Prostate gland (tissue), 2 donors: ENCODE measurements at regions not wholly inside any gene's neighbourhood (a gene's known extent, or its start where the extent isn't known, plus 50 kb on each side); places are given as distances from the start of the nearest gene placed in this dataset.

Experiments used
- POLR2A ChIP-seq: fragments of 450-650 bp; IDR thresholded peaks from one replicate; pipeline ENCODE4 v1.6.1; 2016; ENCODE audit warnings: antibody characterized with exemption, mild to moderate bottlenecking
- POLR2AphosphoS5 ChIP-seq: sonication (generic); formaldehyde crosslinking; IDR thresholded peaks from one replicate; pipeline ENCODE4 v1.6.1; 2017; ENCODE audit warnings: antibody characterized with exemption
- TF ChIP-seq, protein P1 (sequence below), 4 experiments: fragments of 200-600 bp in 2 of 4; fragments of 450-650 bp in 2 of 4; sonication (generic) in 2 of 4; IDR thresholded peaks; 1 replicate in 3 of 4; 2 replicates in 1 of 4; pipeline ENCODE4 v1.5.1; 2016 to 2019; ENCODE audit warnings: antibody characterized with exemption in 4 of 4, mild to moderate bottlenecking in 2 of 4, moderate library complexity in 2 of 4

DNA sequence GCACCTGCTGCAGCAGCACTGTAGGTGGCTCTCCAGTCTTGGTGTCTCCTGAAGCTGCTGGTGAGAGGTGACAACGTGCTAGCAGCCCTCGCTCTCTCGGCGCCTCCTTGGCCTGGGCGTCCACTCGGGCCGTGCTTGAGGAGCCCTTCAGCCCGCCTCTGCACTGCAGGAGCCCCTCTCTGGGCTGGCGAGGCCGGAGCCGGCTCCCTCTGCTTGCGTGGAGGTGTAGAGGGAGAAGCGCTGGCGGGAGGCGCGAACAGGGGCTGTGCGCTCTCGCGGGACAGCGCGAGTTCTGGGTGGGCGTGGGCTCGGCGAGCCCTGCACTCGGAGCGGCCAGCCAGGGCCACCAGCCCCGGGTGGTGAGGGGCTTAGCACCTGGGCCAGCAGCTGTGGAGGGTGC is 62.2 kb upstream of the CNOT6 start:
- TF ChIP-seq POLR2AphosphoS5 = no peak
- TF ChIP-seq, protein P1, sequence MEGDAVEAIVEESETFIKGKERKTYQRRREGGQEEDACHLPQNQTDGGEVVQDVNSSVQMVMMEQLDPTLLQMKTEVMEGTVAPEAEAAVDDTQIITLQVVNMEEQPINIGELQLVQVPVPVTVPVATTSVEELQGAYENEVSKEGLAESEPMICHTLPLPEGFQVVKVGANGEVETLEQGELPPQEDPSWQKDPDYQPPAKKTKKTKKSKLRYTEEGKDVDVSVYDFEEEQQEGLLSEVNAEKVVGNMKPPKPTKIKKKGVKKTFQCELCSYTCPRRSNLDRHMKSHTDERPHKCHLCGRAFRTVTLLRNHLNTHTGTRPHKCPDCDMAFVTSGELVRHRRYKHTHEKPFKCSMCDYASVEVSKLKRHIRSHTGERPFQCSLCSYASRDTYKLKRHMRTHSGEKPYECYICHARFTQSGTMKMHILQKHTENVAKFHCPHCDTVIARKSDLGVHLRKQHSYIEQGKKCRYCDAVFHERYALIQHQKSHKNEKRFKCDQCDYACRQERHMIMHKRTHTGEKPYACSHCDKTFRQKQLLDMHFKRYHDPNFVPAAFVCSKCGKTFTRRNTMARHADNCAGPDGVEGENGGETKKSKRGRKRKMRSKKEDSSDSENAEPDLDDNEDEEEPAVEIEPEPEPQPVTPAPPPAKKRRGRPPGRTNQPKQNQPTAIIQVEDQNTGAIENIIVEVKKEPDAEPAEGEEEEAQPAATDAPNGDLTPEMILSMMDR (IDR thresholded peaks at IDR 0.05) = no peak
- TF ChIP-seq POLR2A = no peak
